HepG2 (cell line): ENCODE measurements at regions not wholly inside any gene's neighbourhood (a gene's known extent, or its start where the extent isn't known, plus 50 kb on each side); places are given as distances from the start of the nearest gene placed in this dataset.

ENCODE experiments used
- ATAC-seq: fragments of 200-7000 bp; cut with Tn5 transposase; 3 replicates; pipeline ENCODE4 v1.9.1; 2020; ENCODE audit warnings: mild to moderate bottlenecking, moderate library complexity
- BruUV-seq: library from RNA; stranded (reverse); fragments of 400-500 nt; replicated peaks from 2 replicates; lab custom pipeline; 2021; lab: Mats Ljungman, UMichigan
- CTCF ChIA-PET: fragments of 300-600 bp; formaldehyde crosslinking; extraction: SDS; loops from one replicate; lab custom pipeline; 2021; ENCODE audit warnings: low total read pairs, inconsistent platforms, low intra/inter-chr PET ratio; lab: Yijun Ruan, JAX
- POLR2A ChIA-PET: fragments of 350-600 bp; sonication (Branson Sonifier 250); formaldehyde crosslinking; loops from one replicate; lab custom pipeline; 2020; ENCODE audit warnings: antibody characterized with exemption, inconsistent platforms; lab: Yijun Ruan, JAX
- DNase-seq: peaks from one replicate; pipeline ENCODE4 v3.0.0-alpha.2; 2015; ENCODE audit warnings: low spot score
- FAIRE-seq: peaks from 3 replicates; lab custom pipeline; 2011; peaks lifted over from hg19 to GRCh38; lab: Jason Lieb, UNC
- H2AFZ ChIP-seq: one replicate; pipeline ENCODE4 v1.6.1; 2011; ENCODE audit warnings: low read length, inconsistent platforms
- H3K27ac ChIP-seq: fragments of 300-600 bp; 3 replicates; pipeline ENCODE4 v1.8.0; 2011; ENCODE audit warnings: mixed run types, mild to moderate bottlenecking, mixed read lengths, low read length, inconsistent platforms; ENCODE audit not compliant: insufficient read depth; ENCODE audit errors: extremely low read length
- H3K27me3 ChIP-seq, 2 experiments: fragments of 200-600 bp in 1 of 2; 2 replicates in 1 of 2; 3 replicates in 1 of 2; pipeline versions ENCODE4 v1.6.0 to v1.8.0; 2011; ENCODE audit warnings: low read length in 2 of 2, mild to moderate bottlenecking in 2 of 2, moderate library complexity in 2 of 2, inconsistent platforms in 1 of 2; ENCODE audit not compliant: insufficient read depth in 2 of 2, control insufficient read depth in 1 of 2
- H3K36me3 ChIP-seq, 2 experiments: fragments of 200-600 bp in 1 of 2; replicated peaks in 1 of 2; 2 replicates in 1 of 2; 3 replicates in 1 of 2; pipeline versions ENCODE4 v1.5.1 to v1.8.0; 2011; ENCODE audit warnings: low read length in 2 of 2, inconsistent platforms in 1 of 2; ENCODE audit not compliant: insufficient read depth in 2 of 2, control insufficient read depth in 1 of 2
- H3K4me1 ChIP-seq: 2 replicates; pipeline ENCODE4 v1.5.1; 2012; ENCODE audit warnings: low read length, inconsistent platforms; ENCODE audit not compliant: insufficient read depth
- H3K4me2 ChIP-seq: 2 replicates; pipeline ENCODE4 v1.6.0; 2011; ENCODE audit warnings: low read depth, low read length, inconsistent platforms
- H3K4me3 ChIP-seq, 3 experiments: fragments of 200-600 bp in 1 of 3; sonication (generic), shearing (Covaris generic) in 1 of 3; replicated peaks in 1 of 3; 2 replicates each; pipeline ENCODE4 v1.5.1; 2011 to 2016; ENCODE audit warnings: low read length in 3 of 3, inconsistent platforms in 2 of 3, low read depth in 2 of 3, mild to moderate bottlenecking in 2 of 3, control low read depth in 1 of 3, mixed read lengths in 1 of 3; ENCODE audit not compliant: insufficient read depth in 1 of 3
- H3K79me2 ChIP-seq: one replicate; pipeline ENCODE4 v1.6.1; 2011; ENCODE audit warnings: low read length, inconsistent platforms; ENCODE audit not compliant: insufficient read depth
- H3K9ac ChIP-seq: 2 replicates; pipeline ENCODE4 v1.6.0; 2011; ENCODE audit warnings: mild to moderate bottlenecking, low read depth, low read length, inconsistent platforms; ENCODE audit not compliant: insufficient read depth
- H3K9me3 ChIP-seq: 2 replicates; pipeline ENCODE4 v1.5.1; 2012; ENCODE audit warnings: mild to moderate bottlenecking, low read length
- H4K20me1 ChIP-seq: 2 replicates; pipeline ENCODE4 v1.6.0; 2011; ENCODE audit warnings: inconsistent platforms, mild to moderate bottlenecking, low read length, moderate library complexity; ENCODE audit not compliant: insufficient read depth
- DPF2 ChIP-seq: sonication (generic); formaldehyde crosslinking; IDR thresholded peaks from 2 replicates; pipeline ENCODE4 v1.4.0; 2020; ENCODE audit warnings: mild to moderate bottlenecking, low read depth, missing genetic modification reagents, borderline replicate concordance
- ESRRA ChIP-seq: sonication (generic); formaldehyde crosslinking; IDR thresholded peaks from 2 replicates; pipeline ENCODE4 v1.5.1; 2020; ENCODE audit warnings: mild to moderate bottlenecking, low read depth, missing genetic modification reagents
- GATAD1 ChIP-seq: IDR thresholded peaks from 2 replicates; pipeline ENCODE4 v1.6.1; 2016; ENCODE audit warnings: missing genetic modification reagents, missing compliant biosample characterization
- JARID2 ChIP-seq: sonication (generic); formaldehyde crosslinking; IDR thresholded peaks from 2 replicates; pipeline ENCODE4 v1.8.1; 2023; ENCODE audit warnings: missing genetic modification reagents, inconsistent platforms; ENCODE audit not compliant: insufficient replicate concordance
- JUNB ChIP-seq: sonication (generic); formaldehyde crosslinking; IDR thresholded peaks from 2 replicates; pipeline ENCODE4 v1.8.0; 2022; ENCODE audit warnings: missing genetic modification reagents, mild to moderate bottlenecking, borderline replicate concordance
- KDM3A ChIP-seq: IDR thresholded peaks from 2 replicates; pipeline ENCODE4 v1.6.1; 2018; ENCODE audit warnings: low read depth, missing compliant biosample characterization
- KLF13 ChIP-seq: sonication (generic); formaldehyde crosslinking; IDR thresholded peaks from 2 replicates; pipeline ENCODE4 v1.4.0; 2020; ENCODE audit warnings: mild to moderate bottlenecking, missing genetic modification reagents
- MIER3 ChIP-seq: IDR thresholded peaks from 2 replicates; pipeline ENCODE4 v1.6.1; 2016; ENCODE audit warnings: missing compliant biosample characterization, borderline replicate concordance
- NR2C2 ChIP-seq: sonication (generic); formaldehyde crosslinking; IDR thresholded peaks from 2 replicates; pipeline ENCODE4 v1.4.0; 2020; ENCODE audit warnings: missing genetic modification reagents, mild to moderate bottlenecking, moderate library complexity, borderline replicate concordance
- ZNF274 ChIP-seq: sonication (generic); formaldehyde crosslinking; IDR thresholded peaks from 2 replicates; pipeline ENCODE4 v1.5.1; 2020; ENCODE audit warnings: mild to moderate bottlenecking, missing genetic modification reagents
- ZNF564 ChIP-seq: sonication (generic); formaldehyde crosslinking; IDR thresholded peaks from 2 replicates; pipeline ENCODE4 v1.8.1; 2023; ENCODE audit warnings: mild to moderate bottlenecking, missing genetic modification reagents
- ZNF703 ChIP-seq: sonication (generic); formaldehyde crosslinking; IDR thresholded peaks from 2 replicates; pipeline ENCODE4 v1.5.1; 2020; ENCODE audit warnings: missing genetic modification reagents, mild to moderate bottlenecking, moderate library complexity, borderline replicate concordance
- WGBS: methylation state at CpG from one replicate; pipeline ENCODE4 v1.1.6; 2017; ENCODE audit warnings: low lambda C conversion rate; 5-methylcytosine and 5-hydroxymethylcytosine counted together
- in situ Hi-C: cut with HindIII; loops from 2 replicates; pipeline ENCODE4 v1.10.0; 2017; ENCODE audit warnings: low pct_unique_long_range_greater_than_20kb; ENCODE audit not compliant: extremely low pct_ligation_motif_present
- intact Hi-C: fragments of 100-400 bp; cut with micrococcal nuclease; formaldehyde crosslinking; loops from one replicate; pipeline ENCODE4 v1.10.0; 2022; ENCODE audit not compliant: unreplicated experiment
- TF ChIP-seq, protein P1 (sequence below): sonication (generic); formaldehyde crosslinking; IDR thresholded peaks from 2 replicates; pipeline ENCODE4 v1.8.1; 2023; ENCODE audit warnings: mild to moderate bottlenecking, missing genetic modification reagents
- TF ChIP-seq, protein P2 (sequence below): sonication (generic); IDR thresholded peaks from 2 replicates; pipeline ENCODE4 v1.6.1; 2016; ENCODE audit warnings: low read depth, borderline replicate concordance
- TF ChIP-seq, protein P3 (sequence below): sonication (generic); formaldehyde crosslinking; IDR thresholded peaks from 2 replicates; pipeline ENCODE4 v1.8.0; 2022; ENCODE audit warnings: mild to moderate bottlenecking, missing genetic modification reagents, moderate library complexity
- TF ChIP-seq, protein P4 (sequence below): sonication (generic); formaldehyde crosslinking; IDR thresholded peaks from 2 replicates; pipeline ENCODE4 v1.5.1; 2020; ENCODE audit warnings: missing genetic modification reagents, mild to moderate bottlenecking, borderline replicate concordance

DNA sequence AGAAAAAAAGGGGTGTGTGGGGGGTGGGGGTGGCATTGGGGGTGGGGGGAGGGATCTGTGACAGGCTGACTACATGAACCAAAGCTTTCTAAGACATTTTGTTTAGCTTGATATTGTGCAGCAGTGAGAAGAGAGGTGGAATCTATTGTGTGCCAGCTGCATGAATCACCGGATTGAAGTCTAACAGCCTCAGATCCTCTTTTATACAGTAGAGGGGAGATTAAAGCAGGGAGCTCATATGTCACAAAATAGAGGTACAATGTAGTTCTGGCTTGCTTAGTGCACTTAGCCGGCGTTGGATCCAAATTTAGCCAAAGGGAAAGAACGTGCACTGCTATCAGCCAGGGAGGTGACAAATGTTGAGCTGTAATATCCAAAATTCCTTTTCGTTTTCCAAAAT, 404.2 kb upstream of the CITED2 start:
- no peak for ATAC-seq
- Histone ChIP-seq H3K4me1 (peaks cover 16% of the 10 kb centered on the region; the same call in 1 of the 2 replicates), H3K27ac (no peak overlapping the region), H3K9ac (no peak overlapping the region), H3K4me3 (no peak overlapping the region), H2AFZ (no peak overlapping the region), H3K9me3 (no peaks in the 10 kb centered on the region), H4K20me1 (no peaks in the 10 kb centered on the region), H3K4me2 (no peak overlapping the region), H3K27me3 (no peaks in the 10 kb centered on the region), H3K79me2 (no peaks in the 10 kb centered on the region), H3K36me3 (no peaks in the 10 kb centered on the region)
- DNase-seq = no peak
- intact Hi-C loops = no loop called here
- BruUV-seq = no TSS peak
- no peak for FAIRE-seq
- ChIA-PET CTCF (no interaction called here), POLR2A (no interaction called here)
- no peak for TF ChIP-seq MIER3 (CRISPR knock-in tag)
- no peak for TF ChIP-seq KDM3A (CRISPR knock-in tag)
- TF ChIP-seq ZNF703 (CRISPR knock-in tag) = no peak
- TF ChIP-seq JUNB (CRISPR knock-in tag) = no peak
- TF ChIP-seq KLF13 (CRISPR knock-in tag) = no peak
- TF ChIP-seq ESRRA = no peak
- no peak for TF ChIP-seq ZNF564 (CRISPR knock-in tag)
- TF ChIP-seq, protein P1, sequence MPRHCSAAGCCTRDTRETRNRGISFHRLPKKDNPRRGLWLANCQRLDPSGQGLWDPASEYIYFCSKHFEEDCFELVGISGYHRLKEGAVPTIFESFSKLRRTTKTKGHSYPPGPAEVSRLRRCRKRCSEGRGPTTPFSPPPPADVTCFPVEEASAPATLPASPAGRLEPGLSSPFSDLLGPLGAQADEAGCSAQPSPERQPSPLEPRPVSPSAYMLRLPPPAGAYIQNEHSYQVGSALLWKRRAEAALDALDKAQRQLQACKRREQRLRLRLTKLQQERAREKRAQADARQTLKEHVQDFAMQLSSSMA = no peak
- no peak for TF ChIP-seq DPF2
- no peak for TF ChIP-seq GATAD1
- TF ChIP-seq, protein P2, sequence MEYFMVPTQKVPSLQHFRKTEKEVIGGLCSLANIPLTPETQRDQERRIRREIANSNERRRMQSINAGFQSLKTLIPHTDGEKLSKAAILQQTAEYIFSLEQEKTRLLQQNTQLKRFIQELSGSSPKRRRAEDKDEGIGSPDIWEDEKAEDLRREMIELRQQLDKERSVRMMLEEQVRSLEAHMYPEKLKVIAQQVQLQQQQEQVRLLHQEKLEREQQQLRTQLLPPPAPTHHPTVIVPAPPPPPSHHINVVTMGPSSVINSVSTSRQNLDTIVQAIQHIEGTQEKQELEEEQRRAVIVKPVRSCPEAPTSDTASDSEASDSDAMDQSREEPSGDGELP = no peak
- TF ChIP-seq, protein P3, sequence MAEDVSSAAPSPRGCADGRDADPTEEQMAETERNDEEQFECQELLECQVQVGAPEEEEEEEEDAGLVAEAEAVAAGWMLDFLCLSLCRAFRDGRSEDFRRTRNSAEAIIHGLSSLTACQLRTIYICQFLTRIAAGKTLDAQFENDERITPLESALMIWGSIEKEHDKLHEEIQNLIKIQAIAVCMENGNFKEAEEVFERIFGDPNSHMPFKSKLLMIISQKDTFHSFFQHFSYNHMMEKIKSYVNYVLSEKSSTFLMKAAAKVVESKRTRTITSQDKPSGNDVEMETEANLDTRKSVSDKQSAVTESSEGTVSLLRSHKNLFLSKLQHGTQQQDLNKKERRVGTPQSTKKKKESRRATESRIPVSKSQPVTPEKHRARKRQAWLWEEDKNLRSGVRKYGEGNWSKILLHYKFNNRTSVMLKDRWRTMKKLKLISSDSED = no peak
- TF ChIP-seq NR2C2 (CRISPR knock-in tag) = no peak
- no peak for TF ChIP-seq ZNF274 (CRISPR knock-in tag)
- TF ChIP-seq, protein P4, sequence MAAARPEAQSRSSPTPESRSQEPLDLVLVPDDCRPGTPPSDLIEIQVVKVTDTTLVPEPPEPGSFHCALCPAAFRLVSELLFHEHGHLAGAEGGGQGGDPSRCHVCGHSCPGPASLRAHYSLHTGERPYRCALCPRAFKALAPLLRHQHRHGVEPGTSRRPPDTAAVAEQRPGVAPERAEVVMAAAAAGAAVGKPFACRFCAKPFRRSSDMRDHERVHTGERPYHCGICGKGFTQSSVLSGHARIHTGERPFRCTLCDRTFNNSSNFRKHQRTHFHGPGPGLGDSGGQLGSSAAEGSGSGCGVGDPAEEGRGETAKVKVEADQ = no peak
- TF ChIP-seq JARID2 (CRISPR knock-in tag) = no peak
- WGBS = 40% methylated on average over 5 of the region's 5 CpGs
- in situ Hi-C loops = no loop called here
